Activated CD8-positive, alpha-beta memory T cell treated with anti-CD3 and anti-CD28 coated beads for 36 hours (primary cell): ENCODE measurements at regions not wholly inside any gene's neighbourhood (a gene's known extent, or its start where the extent isn't known, plus 50 kb on each side); places are given as distances from the start of the nearest gene placed in this dataset.

ENCODE experiments used
- CTCF ChIA-PET: fragments of 350-600 bp; sonication (Branson Sonifier 250); formaldehyde crosslinking; loops from one replicate; lab custom pipeline; 2021; ENCODE audit warnings: antibody characterized with exemption; lab: Charles Lee
- POLR2A ChIA-PET: fragments of 350-600 bp; sonication (Branson Sonifier 250); formaldehyde crosslinking; loops from one replicate; lab custom pipeline; 2021; ENCODE audit warnings: antibody characterized with exemption; lab: Charles Lee

- POLR2A ChIA-PET = no interaction called here
- CTCF ChIA-PET = no interaction called here
These were observed 176.7 kb downstream of the CCT6B start for GRCh38 chr17:34784526-34784925.

- ChIA-PET POLR2A (no interaction called here), CTCF (no interaction called here)
These were observed 179.0 kb downstream of the CCT6B start for GRCh38 chr17:34782271-34782670.

DNA sequence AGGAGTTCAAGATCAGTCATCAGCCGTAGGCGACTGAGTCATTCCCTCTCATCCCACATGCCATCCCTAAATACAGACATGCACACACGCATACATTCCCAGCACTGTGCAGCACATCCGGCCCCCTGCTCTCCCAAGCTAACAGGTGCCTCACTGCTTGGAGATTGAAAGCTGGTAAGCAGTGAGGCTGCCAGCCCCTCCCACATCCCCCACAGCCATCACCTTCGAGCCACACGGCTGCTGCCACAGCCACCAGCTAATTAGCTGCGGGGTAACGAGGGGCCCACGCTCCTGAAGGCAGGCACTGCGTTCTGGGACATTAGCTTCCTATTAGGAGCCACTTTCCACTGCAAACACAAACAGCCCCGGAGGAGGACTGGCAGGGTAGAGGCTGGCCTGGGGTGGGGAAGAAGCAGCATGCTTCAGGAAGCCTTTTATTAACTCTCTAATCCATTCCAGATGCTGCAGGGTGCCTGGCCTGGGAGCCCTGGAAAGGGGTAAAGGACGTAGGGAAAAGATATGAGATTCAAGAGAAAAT, 179.6 kb downstream of the CCT6B start:
- ChIA-PET CTCF (no interaction called here), POLR2A (no interaction called here)

DNA sequence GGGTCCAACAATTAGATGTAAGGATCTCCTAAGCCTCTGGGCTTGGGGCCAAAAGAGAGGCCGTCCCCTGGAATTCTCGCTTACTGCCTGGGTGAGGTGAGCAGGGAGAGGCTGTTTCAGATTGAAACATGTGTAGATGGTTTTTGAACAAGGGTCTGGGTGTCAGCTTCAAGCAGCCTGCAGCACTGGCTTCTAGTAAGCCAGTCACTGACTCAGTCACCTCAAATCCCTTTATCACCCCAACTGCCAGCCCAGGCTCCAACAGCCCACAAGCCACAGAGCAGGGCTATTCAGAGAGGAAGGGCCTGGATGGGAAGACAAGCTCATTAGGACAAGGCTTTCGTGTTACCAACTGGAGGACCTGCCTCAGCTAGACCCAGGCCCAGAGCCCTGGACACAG, 180.2 kb downstream of the CCT6B start:
- ChIA-PET POLR2A (no interaction called here), CTCF (interaction anchor here (0.6 kb wide), 1 partner anchor 239 kb away, joined by 3 read pairs; no protein-coding TSS in a partner anchor)

- POLR2A ChIA-PET = no interaction called here
These were observed 180.8 kb downstream of the CCT6B start for GRCh38 chr17:34780438-34780837.

DNA sequence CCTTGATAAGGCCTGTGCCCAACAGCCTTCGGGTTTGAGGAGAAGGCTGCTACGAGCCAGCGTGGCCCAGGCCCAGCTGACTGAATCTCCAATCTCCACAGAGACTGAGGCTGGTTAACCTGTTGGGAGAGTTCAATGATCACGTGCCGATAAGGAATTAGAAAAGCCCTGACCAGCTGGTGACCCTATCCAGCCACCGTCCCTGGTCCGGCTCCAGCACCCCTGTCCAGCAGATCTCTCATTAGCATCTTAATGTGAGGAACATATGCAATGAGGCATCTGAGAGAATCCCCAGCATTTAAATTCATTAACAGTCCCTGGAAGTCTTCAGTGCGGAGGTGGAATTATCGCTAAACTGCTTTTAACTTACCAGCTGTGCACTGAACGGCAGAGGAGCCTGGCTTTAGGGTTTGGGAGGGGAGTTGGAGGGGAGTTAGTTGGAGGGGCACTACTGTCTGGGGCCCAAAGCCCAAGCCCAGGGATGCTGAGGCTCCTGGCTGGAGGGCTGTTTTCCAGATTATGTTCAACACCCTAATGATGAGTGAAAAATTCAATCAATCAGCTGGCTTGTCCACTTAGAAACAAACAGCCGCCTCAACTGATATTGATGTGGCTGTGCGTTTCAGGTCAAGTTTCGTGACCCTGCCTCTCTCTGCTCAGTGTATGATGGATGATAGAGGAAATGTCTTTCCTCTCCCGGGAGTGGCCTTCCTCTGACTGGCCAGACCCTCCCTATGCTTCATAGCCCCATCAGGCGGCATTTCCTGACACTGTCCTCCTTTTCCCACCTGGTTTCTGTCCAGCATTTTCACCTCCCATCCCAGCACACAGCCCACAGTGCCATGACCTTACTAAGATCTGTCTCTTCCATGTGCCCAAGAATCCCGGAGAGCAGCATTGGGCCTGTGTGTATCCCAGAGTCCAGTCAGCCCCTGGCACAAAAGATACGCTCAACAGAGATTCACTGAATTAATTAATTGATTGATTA, 184.5 kb downstream of the CCT6B start:
- ChIA-PET POLR2A (no interaction called here), CTCF (no interaction called here)

More at GRCh38 chr17:34780438-34780837, 180.8 kb downstream of the CCT6B start:
- CTCF ChIA-PET = interaction anchor here (0.6 kb wide), 1 partner anchor 238 kb away, joined by 3 read pairs; no protein-coding TSS in a partner anchor

GRCh38 chr17:34773036-34773435, 188.2 kb downstream of the CCT6B start:
- ChIA-PET CTCF (no interaction called here), POLR2A (no interaction called here)

DNA sequence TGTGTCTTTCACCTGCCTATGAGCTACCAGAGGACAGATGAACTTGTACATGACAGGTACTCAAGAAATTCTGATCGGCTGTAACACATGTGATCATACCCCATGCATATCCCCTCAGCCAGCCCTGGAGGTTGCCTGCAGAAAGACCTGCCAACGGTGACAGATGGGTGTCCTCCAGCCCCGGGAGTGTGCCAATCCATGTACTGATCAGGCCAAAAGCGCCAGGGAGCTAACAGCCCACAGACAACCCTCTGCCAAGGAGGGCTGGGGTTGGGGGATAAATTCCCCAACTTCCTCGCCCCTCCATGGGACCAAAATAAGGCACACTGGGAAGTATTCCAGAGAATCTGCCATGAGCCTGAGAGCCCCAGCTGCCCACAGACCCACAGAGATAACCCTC, 189.4 kb downstream of the CCT6B start:
- CTCF ChIA-PET = no interaction called here
- POLR2A ChIA-PET = no interaction called here

DNA sequence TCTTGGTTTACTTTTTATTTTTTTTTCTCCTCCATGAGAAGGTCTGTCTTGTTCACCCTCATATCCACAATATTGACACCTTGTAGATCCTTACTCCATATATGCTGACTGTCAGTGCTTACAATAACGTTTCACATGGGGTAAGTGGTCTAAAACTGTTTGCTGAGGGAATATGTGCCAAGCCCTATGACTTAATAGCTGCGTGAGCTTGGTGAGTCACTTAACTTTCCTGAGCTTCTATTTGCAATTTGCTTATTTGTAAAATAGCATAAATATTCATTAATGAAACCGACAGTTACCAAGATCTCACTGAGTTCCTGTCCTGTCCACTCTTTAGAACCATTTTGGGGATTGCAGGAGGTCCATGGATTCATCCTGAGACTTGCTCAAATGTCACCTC, 190.7 kb downstream of the CCT6B start:
- CTCF ChIA-PET = no interaction called here
- POLR2A ChIA-PET = no interaction called here

GRCh38 chr17:34769899-34770298, 190.5 kb downstream of the TMEM132E start:
- POLR2A ChIA-PET = no interaction called here
- CTCF ChIA-PET = no interaction called here

- ChIA-PET CTCF (no interaction called here), POLR2A (no interaction called here)
These were observed 189.7 kb downstream of the TMEM132E start for GRCh38 chr17:34769049-34769448.

DNA sequence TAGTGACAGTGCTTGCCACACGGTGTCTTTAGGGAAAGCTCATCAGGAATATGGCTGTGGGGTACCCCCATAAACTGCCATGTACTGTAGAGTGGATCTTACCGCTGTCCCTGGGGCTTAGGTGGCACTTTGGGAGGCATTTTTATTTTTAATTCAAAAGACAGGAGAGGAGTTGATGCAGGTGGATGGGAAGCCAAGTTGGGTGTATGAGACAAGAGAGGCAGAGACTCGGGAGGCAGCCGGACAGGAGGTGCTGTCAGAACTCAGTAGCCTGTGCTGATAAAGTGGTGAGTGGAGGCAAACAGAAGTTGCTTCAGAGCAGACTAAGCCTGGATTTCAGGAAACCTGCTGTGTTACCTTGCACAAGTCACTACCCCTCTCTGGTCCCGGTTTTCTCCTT, 185.9 kb downstream of the TMEM132E start:
- POLR2A ChIA-PET = no interaction called here
- CTCF ChIA-PET = no interaction called here

GRCh38 chr17:34764716-34765115, 185.3 kb downstream of the TMEM132E start:
- CTCF ChIA-PET = no interaction called here
- POLR2A ChIA-PET = no interaction called here

- CTCF ChIA-PET = no interaction called here
- POLR2A ChIA-PET = no interaction called here
These were observed 184.6 kb downstream of the TMEM132E start for GRCh38 chr17:34763728-34764665.

- ChIA-PET POLR2A (no interaction called here), CTCF (interaction anchor here (0.6 to 1.7 kb wide), 2 partner anchors 124 to 197 kb away, joined by 4 read pairs; no protein-coding TSS in a partner anchor)
These were observed 182.7 kb downstream of the TMEM132E start for GRCh38 chr17:34762078-34762477.

DNA sequence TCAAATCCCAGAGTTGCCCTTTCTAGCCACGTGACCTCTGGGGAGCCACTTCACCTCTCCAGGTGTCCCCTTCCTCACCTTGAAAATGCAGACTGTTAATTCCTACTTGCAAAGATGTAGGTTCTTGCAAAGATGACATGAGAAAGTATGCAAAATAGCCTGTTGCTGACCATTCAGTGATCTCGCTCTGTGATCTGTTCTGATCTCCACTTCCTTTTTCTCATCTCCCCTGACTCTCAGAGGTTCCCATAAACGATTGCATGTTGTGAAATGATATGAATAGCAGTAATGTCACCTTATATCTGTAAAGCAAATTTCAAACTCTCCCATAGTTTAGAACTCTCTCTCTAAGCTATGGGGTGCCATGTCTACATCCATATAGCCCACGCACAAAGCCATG, 182.3 kb downstream of the TMEM132E start:
- CTCF ChIA-PET = interaction anchor here (1.7 kb wide), 1 partner anchor 124 kb away, joined by 4 read pairs; no protein-coding TSS in a partner anchor
- POLR2A ChIA-PET = no interaction called here

DNA sequence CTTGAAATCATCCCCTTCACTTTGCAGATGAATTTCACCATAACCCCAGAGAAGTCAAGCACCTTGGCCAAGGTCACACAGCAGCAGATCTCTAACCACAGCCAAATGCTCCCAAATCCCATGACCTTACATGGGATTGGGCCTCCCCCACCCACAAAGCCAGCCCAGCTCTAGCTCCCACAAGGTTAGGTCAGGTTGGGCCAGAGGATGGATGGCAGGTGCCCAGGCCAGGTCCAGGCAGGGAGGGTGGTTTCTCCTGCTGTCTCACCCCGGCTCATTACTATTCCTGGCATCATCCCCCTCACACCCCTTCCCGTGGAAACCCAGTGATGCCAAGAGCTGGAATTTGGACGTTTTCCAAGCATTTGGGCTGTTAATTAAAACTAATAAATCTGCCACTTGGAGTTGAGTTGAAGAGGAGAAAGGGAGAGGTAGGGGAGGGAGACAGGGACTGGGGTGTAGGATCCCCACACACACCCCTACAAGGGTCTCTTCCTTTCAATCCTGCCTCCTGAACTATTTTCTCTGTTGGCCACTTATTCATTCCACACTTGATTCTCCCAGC, 181.6 kb downstream of the TMEM132E start:
- ChIA-PET CTCF (interaction anchor here (1.7 kb wide), 1 partner anchor 123 kb away, joined by 4 read pairs; no protein-coding TSS in a partner anchor), POLR2A (no interaction called here)

GRCh38 chr17:34758718-34759117, 179.3 kb downstream of the TMEM132E start:
- POLR2A ChIA-PET = no interaction called here
- CTCF ChIA-PET = no interaction called here

GRCh38 chr17:34758316-34758715, 178.9 kb downstream of the TMEM132E start:
- POLR2A ChIA-PET = no interaction called here

More at GRCh38 chr17:34758316-34758715, 178.9 kb downstream of the TMEM132E start:
- CTCF ChIA-PET = no interaction called here
